ENCODE measurements at regions not wholly inside any gene's neighbourhood (a gene's known extent, or its start where the extent isn't known, plus 50 kb on each side); places are given as distances from the start of the nearest gene placed in this dataset.

GRCh38 chr6:26254724-26255123, 110.3 kb upstream of the BTN3A2 start:
- TF ChIP-seq ZNF384 (IDR thresholded peaks at IDR 0.05) (no peak), FOXM1 (IDR thresholded peaks at IDR 0.05; ENCODE audit: borderline replicate concordance) (no peak), TARDBP (IDR thresholded peaks at IDR 0.05) (no peak), ELF4 (IDR thresholded peaks at IDR 0.05) (no peak), L3MBTL2 (conservative IDR thresholded peaks at IDR 0.05) (no peak), PKNOX1 (IDR thresholded peaks at IDR 0.05) (peak; percentile 68), SP1 (IDR thresholded peaks at IDR 0.05) (no peak), FOXK2 (IDR thresholded peaks at IDR 0.05) (no peak), BHLHE40 (IDR thresholded peaks at IDR 0.05; ENCODE audit: borderline replicate concordance) (no peak)

Data from HEK293T (cell line).